NOMO-1 (cell line): ENCODE measurements at regions not wholly inside any gene's neighbourhood (a gene's known extent, or its start where the extent isn't known, plus 50 kb on each side); places are given as distances from the start of the nearest gene placed in this dataset.

Experiments
- DNase-seq, 2 experiments: peaks; one replicate each; lab custom pipeline; 2025; ENCODE audit not compliant: unreplicated experiment in 2 of 2; lab: John Stamatoyannopoulos, UW

DNA sequence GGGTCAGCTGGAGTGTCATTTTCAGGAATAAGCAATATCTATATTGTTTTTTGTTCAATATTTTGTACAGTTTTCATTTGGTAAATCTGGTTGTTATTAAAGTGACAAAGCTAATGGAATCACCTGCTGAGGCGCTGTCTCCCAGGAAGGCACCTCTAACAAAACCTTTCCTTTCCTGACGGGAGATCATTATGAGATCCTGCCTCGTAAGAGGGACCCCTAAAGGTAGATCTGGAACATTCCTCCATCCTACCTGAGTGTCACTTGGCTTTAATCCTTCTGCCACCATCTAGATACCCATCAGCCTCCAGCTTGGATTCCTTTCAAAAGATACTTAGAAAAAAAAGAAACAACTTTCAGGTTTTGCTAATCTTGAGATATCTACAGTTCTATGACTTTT is 157.7 kb downstream of the FAT3 start:
- no peak for DNase-seq

DNA sequence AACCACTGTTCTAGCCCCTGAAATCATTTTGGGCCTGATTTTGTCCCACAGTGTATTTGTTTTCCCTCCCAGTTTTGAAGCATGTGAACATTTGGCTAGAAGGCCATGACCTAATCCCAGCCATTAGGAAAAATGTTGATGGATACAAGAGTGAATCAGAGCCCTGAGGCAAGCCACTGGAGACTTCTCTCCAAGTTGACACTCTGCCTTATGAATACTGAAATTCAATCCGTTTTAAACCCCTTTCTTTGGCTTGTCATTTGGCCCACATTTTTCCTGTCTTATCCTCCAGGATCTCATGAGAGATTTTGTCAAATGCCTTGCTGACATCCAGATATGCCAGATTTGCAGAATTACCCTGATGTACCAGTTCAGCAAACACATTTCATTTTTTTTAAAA is 158.8 kb downstream of the FAT3 start:
- DNase-seq = no peak

DNA sequence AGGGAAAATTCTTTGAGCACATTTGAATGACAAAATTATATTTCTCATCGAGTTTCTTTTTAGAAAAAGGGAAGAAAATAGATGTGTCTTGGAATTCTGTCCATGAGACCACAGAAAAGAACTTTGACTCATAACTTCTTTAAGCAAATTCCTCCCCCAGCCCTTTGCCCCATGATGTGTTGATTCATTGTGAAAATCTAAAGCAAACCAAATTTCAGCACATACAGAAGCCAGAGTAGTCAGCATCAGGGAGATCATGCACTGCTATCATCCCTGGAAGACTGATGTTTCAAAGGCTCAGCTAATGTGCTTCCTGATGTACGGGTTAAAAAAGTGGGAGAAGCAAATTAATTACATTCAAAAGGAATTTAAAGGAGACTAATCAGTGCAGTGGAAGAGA is 159.7 kb downstream of the FAT3 start:
- no peak for DNase-seq

DNA sequence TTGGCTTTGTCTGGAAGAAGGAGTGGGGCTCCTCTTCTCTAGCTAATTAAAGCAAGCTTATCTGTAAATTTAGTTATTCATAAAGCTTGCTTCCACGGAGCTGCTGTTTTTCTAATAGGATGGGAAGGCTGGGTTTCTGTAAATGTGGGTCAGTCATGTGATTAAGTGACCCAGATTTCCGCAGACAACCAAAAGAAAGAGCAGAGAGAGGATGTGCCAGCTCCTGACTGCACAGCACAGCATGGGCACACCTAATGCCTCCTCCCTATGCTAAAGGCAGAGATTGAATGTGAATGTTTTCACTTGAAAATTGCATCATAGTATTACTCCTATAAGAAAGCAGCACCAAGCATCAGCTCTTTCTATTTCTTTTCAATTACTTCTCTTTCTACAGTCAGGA is 160.2 kb downstream of the FAT3 start:
- no peak for DNase-seq

DNA sequence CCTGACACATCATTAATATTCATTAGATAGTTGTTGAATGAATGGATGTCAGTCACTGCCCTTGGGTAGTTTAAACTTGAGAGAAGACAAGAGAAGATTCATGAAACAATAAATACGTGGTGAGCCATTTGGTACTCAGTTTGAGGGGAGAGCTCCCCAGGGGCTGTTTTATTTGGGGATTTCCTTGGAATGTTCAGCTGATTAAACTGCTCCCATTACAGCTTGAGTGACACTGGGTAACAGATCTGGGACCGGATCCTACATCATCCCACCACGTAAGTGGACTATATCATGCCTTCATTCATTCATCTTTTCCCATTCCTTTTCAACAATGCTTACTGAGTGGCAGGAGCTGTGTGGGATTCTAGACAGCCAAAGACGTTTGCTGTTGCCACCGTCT is 162.0 kb downstream of the FAT3 start:
- no peak for DNase-seq

DNA sequence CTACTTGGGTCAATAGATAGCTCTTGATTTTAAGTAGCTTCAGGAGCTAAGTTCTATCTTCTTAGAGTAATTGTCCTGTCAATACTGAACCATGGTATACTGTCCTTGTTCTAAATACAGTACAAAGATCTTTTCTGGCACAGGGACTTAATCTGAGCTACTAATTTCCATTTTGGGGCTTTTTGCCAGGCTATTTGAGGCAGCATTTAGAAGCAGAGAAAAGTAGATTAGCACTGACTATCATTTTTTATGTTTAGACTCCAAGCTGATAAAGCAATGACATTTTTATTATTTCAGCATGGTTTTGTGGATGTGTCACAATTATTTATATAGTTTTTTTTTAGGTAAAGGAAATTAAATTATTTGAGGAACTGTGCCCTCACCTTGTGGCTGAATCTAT is 163.2 kb downstream of the FAT3 start:
- DNase-seq = no peak

DNA sequence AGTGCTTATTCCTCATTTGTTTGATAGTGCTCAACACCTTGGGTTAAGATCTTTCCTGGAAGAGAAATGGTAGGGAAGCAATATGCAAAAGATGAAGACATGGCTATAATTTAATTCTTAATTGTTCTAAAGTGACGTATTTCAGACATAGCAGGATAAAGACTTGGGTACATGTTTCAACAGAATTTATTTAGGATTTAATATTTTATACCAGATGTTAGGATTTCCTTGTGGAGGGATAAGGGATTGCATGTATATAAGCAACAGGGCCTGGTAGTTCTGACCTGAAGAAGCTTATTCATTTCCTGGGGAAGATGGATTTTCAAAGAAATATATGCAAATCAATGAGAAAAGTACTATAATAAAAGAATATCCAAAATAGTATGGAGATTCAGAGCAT is 163.8 kb downstream of the FAT3 start:
- no peak for DNase-seq

DNA sequence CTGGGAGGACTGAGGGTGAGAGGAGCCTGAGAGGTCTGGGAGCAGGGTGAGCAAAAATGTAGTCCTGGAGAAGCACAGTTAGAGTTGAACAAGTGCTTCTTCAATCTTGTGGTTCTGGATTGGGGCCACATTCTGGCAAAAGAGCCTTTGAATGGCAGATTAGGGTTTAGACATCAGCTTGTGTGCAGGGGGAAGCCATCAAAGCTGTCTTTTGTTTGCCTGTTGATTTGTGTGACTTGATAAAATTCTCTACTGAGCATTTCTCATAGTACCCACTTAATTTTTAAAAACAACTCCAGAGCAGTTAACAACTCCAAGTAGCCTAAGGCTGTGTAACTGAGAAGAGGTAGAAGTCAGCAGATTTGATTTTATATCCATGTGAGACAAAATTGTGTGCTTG is 166.2 kb downstream of the FAT3 start:
- DNase-seq = no peak

DNA sequence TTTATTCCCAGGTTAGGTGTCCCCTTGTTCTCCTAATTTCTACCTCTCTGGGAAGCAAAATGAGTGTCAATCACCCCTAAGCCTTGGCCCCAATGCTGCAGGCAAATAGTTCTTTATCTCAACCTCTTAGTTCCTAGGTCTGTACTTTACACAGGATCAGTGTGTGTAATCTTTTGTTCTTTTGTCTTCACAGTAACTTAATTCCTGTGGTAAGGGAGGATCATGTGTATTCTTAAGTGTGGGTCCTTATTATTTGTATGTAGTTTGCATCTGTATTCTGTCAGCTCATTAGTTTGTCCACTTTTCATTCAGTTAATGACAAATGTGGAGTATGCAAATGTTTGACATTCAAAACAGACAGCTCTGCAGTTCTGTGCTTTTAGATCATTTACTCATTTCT is 166.7 kb downstream of the FAT3 start:
- DNase-seq = no peak

DNA sequence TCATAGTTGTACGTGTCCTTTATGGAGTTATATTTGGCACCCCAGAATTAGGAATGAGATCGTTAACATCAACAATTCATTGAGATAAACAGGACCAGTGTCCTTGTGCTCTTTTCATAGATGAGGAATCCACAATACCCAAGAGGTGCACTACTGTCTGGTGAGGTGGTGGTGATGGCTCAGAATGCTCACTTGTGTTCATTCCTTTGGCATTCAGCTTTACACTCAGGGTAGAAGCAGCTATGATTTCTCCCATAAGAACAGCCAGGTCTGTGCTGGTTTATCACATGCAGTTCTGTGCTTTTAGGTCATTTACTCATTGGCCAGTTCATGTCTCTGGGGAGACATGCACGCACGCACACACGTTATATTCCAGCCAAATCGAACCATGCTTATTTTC is 167.2 kb downstream of the FAT3 start:
- DNase-seq = no peak

DNA sequence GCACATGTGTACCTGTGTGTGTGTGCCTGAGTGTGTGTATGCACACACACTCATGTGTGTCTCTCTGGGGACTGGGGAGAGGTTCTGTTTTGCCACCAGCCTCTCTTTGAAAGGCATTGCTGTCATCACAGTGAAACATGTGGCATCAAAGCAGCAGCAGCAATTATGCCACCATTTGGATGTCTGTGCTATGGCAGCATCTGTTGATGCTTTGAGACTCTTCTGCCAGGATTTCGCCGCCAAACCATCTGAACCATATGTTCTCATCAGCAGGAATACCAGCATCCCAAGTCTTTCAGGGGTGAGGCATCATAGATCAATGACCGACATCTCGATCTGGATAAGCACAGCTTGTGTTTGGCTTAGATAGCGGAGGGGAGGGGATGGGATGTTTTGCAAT is 168.6 kb downstream of the FAT3 start:
- no peak for DNase-seq

DNA sequence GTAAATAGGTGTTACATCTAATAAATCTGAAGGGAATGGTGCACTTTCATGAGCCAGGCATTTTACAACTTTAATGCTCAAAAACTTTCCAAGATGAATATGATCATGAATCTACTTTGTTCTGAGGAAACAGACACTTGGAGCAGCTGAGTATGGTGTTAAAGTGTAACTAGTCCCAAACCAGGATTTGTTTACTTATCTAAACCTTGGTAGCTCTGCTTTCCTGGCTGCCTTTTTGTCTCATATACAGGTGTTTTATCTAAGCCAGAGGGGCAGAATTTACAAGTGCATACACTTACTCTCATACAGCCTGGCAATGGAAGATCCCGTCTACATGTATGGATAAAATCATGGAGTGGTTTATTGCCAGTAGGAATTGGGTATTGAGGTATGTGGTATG is 171.5 kb downstream of the FAT3 start:
- no peak for DNase-seq

DNA sequence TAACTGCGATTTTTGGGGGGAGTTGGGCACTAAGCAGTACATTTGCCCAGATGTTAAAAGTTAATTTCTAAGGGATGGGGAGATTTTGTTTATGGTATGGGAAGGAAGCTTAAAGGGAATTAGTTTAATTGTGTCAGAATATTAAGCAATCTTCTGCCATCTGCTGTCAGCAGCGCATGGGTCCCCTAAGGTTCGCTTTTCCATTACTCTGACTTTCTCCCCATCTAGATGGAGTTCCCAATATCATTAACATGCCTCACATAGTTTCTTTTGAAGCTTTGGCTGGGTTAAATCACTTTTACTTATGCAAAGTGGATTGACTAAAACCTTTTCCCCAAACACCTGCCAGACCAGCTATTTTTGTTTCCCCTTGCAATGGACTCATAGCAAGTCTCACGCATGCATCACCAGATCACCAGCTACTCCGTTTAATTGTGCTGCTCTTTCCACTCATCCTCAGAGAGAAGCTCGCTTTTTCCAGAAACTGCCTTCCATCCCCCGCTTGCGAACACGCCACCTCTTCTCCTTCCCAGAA is 172.7 kb downstream of the FAT3 start:
- no peak for DNase-seq

DNA sequence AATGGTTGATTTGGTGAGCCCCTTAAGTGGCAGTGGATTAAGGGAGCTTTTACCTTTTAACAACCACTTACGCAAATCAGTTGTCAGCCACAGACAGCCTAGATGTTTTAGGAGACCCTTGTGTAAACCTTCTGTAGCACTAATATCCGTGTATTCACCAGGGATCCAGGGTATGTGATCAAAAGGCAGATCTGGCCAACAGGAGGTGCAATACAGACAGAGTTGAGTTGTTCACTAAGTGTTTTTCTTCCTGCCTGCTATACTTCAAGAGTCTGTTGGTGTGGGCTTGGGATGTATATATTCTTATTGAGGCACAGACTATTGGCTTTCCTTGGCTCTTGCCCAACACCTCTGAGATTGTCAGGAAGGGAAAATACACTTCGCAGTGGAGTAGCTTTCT is 175.1 kb downstream of the FAT3 start:
- DNase-seq = no peak

DNA sequence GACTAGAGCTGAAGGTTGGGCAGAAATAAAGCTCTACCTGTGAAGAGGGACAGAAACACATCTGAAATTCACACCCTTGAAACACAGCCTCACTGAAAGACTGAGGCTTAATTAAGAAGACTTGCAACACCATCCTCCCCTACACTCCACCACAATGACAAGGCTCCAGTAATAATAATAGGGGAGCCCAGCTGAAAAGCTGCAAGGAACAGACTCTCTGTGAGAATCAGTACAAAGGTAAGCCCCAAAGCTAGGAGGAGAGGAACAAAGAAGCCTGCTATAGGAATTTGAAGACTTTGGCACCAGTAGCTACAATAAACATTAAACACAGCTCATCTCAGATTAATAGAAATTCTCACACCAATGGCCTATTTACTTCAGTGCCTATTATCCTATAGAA is 176.9 kb downstream of the FAT3 start:
- DNase-seq = no peak

DNA sequence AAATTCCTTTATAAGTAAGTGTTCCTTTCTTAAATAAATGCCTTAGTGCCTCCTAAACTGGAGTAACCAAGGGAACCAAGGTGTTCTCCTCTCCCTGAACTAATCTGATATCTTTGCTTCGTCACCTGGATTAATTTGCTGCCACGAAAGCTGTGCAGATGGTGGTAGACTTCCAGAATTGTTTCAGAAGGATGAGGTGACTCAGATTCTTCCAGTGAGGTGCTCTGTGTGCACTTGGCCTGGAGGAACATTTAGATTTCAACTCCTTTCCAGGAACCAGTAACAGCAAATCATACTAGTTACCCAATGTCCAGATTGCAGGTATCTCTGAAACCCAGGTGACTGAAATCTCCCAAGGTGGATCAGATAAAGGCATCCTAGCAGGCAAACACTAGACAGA is 181.9 kb downstream of the FAT3 start:
- no peak for DNase-seq

DNA sequence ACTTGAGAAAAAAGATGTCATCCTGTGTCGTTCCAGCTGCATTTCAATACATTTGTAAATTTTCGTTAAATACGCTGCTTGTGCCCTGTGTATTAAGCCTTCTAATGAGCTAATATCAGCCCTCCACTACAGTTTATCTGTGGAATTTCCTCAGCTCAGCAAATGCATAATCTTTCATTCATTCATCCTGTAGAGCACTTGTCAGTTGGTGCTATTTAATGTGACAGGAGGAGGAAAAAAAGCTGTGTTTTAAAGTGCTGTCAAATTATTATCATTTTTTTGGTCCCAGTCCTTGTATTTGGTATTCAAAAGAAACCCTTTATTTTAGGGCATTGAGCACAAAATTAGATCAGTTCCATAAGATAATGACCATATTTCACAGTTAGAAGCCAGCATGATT is 184.7 kb downstream of the FAT3 start:
- no peak for DNase-seq

DNA sequence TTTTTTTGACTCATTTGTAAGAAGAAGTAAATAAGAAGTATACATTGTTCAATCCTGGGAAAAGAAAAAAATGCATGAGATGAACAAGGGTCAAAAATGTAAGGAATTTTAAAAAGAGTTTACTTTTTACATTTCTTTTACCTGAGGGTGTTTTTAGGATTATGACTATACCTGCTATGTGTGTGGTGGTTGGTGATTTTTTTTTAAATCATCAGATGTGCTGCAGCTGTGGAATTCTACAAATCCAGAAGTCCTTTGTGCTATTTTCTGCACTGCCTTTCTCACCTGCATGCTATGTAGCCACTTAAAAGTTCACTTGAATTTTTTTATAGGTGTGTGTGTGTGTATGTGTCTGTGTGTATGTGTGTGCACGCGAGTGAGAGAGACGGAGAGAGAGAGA is 185.3 kb downstream of the FAT3 start:
- no peak for DNase-seq

DNA sequence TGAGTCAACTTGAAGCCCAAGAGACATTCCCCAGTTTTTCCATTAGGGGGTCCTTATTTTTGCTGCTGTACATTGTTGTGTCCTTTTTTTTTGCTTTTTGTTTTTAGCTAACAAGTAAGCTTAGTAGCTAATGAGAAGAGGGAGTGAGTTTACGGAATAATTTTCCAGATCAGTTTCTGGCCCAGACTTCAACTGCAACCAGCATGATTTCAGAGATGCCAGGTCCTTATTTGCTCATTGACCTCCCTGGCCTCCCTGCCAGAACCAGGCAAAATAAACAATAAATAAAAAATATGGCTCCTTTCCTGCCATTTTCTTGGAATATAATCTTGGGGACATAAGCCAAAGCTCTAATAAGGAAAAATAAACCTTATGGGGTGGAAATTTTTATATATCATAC is 185.9 kb downstream of the FAT3 start:
- no peak for DNase-seq

DNA sequence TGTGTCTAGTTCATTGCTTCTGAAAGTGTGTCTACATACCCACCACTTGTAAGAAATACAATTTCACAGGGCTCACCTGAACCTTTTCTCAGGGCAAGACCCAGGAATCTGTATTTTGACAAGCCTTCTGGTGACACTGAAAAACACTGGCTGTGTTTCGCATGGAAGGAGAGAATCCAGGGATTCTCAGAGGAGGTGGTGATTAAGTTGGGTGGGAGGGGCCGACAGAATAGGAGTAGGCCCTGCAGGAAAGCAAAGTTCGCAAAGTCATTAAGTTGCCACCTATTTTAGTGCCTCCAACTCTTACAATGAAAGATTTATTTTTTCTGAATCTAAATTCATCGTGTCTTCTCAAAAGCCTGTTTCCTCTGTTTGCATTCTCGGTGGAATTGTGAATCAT is 186.8 kb downstream of the FAT3 start:
- DNase-seq = no peak

DNA sequence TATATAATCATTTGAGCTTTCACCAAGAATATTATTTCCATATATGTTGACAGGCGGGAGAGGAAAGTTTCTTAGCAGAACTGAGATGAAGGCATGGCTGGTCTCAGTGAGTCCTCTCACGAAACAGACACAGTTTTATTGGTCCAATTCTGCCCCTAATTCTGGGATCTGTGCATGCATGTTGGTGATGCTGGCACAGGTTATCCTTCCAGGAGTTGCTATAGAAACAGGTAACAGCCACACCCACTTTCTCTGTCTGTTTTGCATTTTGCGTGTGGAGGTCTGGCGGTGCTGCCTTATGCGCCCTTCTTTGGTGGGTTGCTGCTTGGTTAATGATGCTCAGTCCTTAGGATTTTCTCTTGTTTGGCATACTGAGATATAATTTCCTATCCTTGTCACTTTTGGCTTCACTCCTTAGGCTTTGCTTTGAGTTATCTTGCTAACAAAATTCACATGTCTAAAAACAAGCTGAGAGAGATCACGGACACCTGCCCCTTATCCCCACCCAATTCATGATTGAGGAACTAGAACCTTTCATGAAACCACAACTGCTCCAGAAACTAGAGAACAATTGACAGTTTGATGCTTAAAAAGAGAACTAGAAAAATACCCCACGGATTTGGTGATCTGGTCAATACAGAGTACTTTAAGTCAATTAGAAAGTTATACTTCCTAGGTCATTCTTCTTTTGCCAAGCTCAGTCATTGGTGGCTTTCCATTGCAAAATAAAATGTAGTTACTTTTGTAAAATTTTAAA is 189.3 kb downstream of the FAT3 start:
- DNase-seq = no peak

DNA sequence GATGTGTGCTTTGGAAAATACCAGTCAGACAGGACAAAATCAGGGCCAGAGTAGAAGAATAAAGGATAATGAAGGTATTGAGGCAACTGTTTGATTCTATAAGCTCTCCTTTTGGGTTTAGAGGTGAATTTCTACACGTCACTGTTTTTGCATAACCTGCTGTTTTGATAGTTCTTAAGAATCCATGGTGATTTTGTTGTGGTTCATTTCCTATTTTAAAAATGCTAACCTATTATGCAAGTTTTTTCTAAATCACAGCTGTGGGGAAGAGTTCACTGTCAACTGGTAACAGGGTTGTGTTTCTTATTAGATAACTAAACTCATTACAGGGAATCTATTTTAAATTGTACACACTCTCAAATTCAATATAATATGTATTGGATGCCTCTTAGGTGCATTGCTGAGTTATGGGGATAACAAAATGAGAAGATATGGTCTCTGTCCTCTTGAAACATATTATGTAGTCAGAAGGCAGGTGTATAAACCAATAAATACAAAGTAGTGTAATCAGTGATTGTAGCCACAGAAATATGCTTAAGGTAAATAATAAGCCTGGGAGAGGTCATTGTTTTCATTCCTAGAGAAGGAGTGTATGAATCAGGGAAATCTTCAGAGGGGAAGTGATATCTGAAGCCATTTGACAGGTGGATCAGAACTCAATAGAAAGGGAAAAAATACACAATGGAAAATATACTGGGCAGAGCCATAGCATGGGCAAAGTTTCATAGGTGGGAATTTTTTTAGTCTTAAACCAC is 192.5 kb downstream of the FAT3 start:
- no peak for DNase-seq
